ENCODE measurements at regions not wholly inside any gene's neighbourhood (a gene's known extent, or its start where the extent isn't known, plus 50 kb on each side); places are given as distances from the start of the nearest gene placed in this dataset.

DNA sequence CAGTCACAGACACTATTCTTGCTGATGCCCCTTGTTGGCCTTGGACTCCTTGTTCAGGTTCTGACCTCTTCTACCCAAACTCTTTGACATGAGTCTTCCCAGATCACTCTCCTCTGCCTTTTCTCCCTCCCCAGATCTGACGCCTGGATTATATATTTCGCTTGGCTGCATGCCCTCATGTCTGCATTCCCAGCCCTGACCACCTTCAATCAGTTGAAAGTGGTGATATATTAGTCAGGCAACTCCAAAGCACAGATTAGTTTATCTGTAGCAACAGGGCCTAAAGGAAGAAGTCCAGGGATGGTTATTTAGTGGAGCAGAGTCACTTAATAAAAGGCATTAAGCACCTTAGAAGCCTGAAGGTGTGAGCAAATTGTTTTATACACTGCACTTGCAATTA lies 110.0 kb upstream of the GUCA2B start:
- TF ChIP-seq, protein P1, sequence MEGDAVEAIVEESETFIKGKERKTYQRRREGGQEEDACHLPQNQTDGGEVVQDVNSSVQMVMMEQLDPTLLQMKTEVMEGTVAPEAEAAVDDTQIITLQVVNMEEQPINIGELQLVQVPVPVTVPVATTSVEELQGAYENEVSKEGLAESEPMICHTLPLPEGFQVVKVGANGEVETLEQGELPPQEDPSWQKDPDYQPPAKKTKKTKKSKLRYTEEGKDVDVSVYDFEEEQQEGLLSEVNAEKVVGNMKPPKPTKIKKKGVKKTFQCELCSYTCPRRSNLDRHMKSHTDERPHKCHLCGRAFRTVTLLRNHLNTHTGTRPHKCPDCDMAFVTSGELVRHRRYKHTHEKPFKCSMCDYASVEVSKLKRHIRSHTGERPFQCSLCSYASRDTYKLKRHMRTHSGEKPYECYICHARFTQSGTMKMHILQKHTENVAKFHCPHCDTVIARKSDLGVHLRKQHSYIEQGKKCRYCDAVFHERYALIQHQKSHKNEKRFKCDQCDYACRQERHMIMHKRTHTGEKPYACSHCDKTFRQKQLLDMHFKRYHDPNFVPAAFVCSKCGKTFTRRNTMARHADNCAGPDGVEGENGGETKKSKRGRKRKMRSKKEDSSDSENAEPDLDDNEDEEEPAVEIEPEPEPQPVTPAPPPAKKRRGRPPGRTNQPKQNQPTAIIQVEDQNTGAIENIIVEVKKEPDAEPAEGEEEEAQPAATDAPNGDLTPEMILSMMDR (conservative IDR thresholded peaks at IDR 0.05; ENCODE audit: low read depth, low read length) = no peak
- TF ChIP-seq EZH2 (IDR thresholded peaks at IDR 0.05; ENCODE audit: borderline replicate concordance, low read depth, low read length, poor library complexity, severe bottlenecking) = no peak
- POLR2A ChIA-PET (ENCODE audit: low non-redundant PET) = no interaction called here
- intact Hi-C loops (cut with micrococcal nuclease; ENCODE audit: unreplicated experiment) = no loop called here
- Histone ChIP-seq H3K27me3 (replicated peaks; ENCODE audit: insufficient read depth, low read depth, low read length, poor library complexity) (peaks cover 2% of the 10 kb centered on the region), H3K9me3 (ENCODE audit: low read depth, low read length, poor library complexity, severe bottlenecking) (no peaks in the 10 kb centered on the region), H3K4me3 (ENCODE audit: low read depth, low read length, poor library complexity, severe bottlenecking) (no peak overlapping the region), H3K4me1 (ENCODE audit: insufficient read depth, low read length, poor library complexity, severe bottlenecking) (no peaks in the 10 kb centered on the region), H3K27ac (ENCODE audit: low read depth, low read length, poor library complexity, severe bottlenecking) (no peak overlapping the region), H3K36me3 (ENCODE audit: insufficient read depth, low read length, poor library complexity, severe bottlenecking) (no peaks in the 10 kb centered on the region)
- no peak for DNase-seq (ENCODE audit: low spot score)
- BruUV-seq (replicated peaks) = no TSS peak
- CTCF ChIA-PET = no interaction called here

DNA sequence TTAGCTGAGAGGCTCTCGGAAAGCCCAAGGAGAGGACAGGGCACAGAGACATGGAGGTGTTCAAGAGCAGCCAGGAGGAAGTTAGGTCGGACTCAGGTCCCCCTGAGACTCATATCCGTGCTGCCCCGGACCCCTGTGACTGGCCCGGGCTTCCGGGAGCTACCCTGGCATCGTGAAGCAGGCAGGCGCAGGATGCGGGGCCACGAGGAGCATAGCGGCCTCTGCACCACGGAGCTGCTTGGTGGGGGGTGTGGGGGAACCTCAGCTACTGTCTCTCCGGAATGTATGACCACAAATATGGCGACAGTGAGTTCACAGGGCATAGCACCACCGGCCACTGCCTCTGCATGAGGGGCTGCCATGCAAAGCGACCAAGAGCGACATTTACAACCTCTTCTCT lies 112.2 kb upstream of the GUCA2B start:
- no peak overlapping the region for H3K4me3 ChIP-seq (ENCODE audit: low read depth, low read length, poor library complexity, severe bottlenecking)
- no TSS peak for BruUV-seq (replicated peaks)

DNA sequence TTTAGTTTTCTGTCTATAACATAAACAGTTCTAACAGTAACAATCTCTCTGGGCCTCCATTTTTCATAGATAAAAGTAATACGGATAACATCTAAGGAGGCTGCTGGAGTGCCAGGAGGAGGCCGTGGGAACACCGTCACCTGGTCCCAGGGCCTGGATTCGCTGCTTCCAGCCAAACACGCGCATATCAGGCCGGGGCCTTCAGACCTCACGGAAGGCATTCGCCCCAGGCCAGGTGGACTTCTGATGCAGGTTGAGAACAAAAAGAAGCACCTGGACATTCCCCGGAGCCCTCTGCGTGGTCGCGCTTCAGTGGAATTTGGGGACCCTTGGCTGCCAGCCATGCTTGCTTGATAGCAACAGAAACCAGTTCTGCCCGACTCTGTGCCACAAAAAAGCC lies 113.1 kb upstream of the GUCA2B start:
- Histone ChIP-seq H3K4me1 (ENCODE audit: insufficient read depth, low read length, poor library complexity, severe bottlenecking) (no peaks in the 10 kb centered on the region), H3K27me3 (replicated peaks; ENCODE audit: insufficient read depth, low read depth, low read length, poor library complexity) (peaks cover 1% of the 10 kb centered on the region), H3K9me3 (ENCODE audit: low read depth, low read length, poor library complexity, severe bottlenecking) (no peaks in the 10 kb centered on the region), H3K36me3 (ENCODE audit: insufficient read depth, low read length, poor library complexity, severe bottlenecking) (no peaks in the 10 kb centered on the region), H3K27ac (ENCODE audit: low read depth, low read length, poor library complexity, severe bottlenecking) (no peak overlapping the region), H3K4me3 (ENCODE audit: low read depth, low read length, poor library complexity, severe bottlenecking) (no peak overlapping the region)
- TF ChIP-seq EZH2 (IDR thresholded peaks at IDR 0.05; ENCODE audit: borderline replicate concordance, low read depth, low read length, poor library complexity, severe bottlenecking) = no peak
- CTCF ChIA-PET = no interaction called here
- POLR2A ChIA-PET (ENCODE audit: low non-redundant PET) = no interaction called here
- BruUV-seq (replicated peaks) = no TSS peak
- DNase-seq (ENCODE audit: low spot score) = no peak
- intact Hi-C loops (cut with micrococcal nuclease; ENCODE audit: unreplicated experiment) = no loop called here

More for the DNA sequence above, 112.2 kb upstream of the GUCA2B start:
- H3K4me1 ChIP-seq (ENCODE audit: insufficient read depth, low read length, poor library complexity, severe bottlenecking) = no peaks in the 10 kb centered on the region
- no peak overlapping the region for H3K27ac ChIP-seq (ENCODE audit: low read depth, low read length, poor library complexity, severe bottlenecking)
- H3K27me3 ChIP-seq (replicated peaks; ENCODE audit: insufficient read depth, low read depth, low read length, poor library complexity) = no peaks in the 10 kb centered on the region
- intact Hi-C loops (cut with micrococcal nuclease; ENCODE audit: unreplicated experiment) = no loop called here
- no peak for DNase-seq (ENCODE audit: low spot score)
- no peaks in the 10 kb centered on the region for H3K9me3 ChIP-seq (ENCODE audit: low read depth, low read length, poor library complexity, severe bottlenecking)
- TF ChIP-seq, protein P1 (conservative IDR thresholded peaks at IDR 0.05; ENCODE audit: low read depth, low read length) = no peak
- no peak for TF ChIP-seq EZH2 (IDR thresholded peaks at IDR 0.05; ENCODE audit: borderline replicate concordance, low read depth, low read length, poor library complexity, severe bottlenecking)
- CTCF ChIA-PET = no interaction called here
- POLR2A ChIA-PET (ENCODE audit: low non-redundant PET) = no interaction called here
- no peaks in the 10 kb centered on the region for H3K36me3 ChIP-seq (ENCODE audit: insufficient read depth, low read length, poor library complexity, severe bottlenecking)

DNA sequence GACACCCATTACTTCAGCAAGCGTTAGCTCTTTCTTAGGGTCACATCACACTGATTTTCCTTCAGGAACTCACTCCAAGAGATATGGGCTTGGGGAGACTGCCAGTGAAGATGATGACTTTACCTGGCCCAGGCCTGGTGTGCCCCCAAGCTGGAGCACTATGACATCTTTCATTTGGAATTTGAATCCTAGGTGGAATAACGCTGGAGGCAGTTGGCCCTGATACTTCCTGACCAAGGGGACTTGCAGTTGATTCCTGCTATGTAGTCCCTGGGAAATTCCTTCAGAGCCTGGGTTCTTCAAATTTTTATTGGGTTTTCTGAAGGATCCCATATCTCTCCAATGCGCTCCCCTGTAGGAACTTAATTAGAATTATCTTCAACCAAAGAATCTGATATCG lies 114.9 kb upstream of the GUCA2B start:
- Histone ChIP-seq H3K4me3 (ENCODE audit: low read depth, low read length, poor library complexity, severe bottlenecking) (no peak overlapping the region), H3K36me3 (ENCODE audit: insufficient read depth, low read length, poor library complexity, severe bottlenecking) (no peaks in the 10 kb centered on the region), H3K4me1 (ENCODE audit: insufficient read depth, low read length, poor library complexity, severe bottlenecking) (peaks cover 4% of the 10 kb centered on the region), H3K27me3 (replicated peaks; ENCODE audit: insufficient read depth, low read depth, low read length, poor library complexity) (peaks cover 20% of the 10 kb centered on the region), H3K9me3 (ENCODE audit: low read depth, low read length, poor library complexity, severe bottlenecking) (no peaks in the 10 kb centered on the region), H3K27ac (ENCODE audit: low read depth, low read length, poor library complexity, severe bottlenecking) (no peak overlapping the region)
- TF ChIP-seq, protein P1 (conservative IDR thresholded peaks at IDR 0.05; ENCODE audit: low read depth, low read length) = no peak
- TF ChIP-seq EZH2 (IDR thresholded peaks at IDR 0.05; ENCODE audit: borderline replicate concordance, low read depth, low read length, poor library complexity, severe bottlenecking) = no peak
- POLR2A ChIA-PET (ENCODE audit: low non-redundant PET) = no interaction called here
- CTCF ChIA-PET = no interaction called here
- no peak for DNase-seq (ENCODE audit: low spot score)
- intact Hi-C loops (cut with micrococcal nuclease; ENCODE audit: unreplicated experiment) = no loop called here
- BruUV-seq (replicated peaks) = no TSS peak
